Activated CD8-positive, alpha-beta T cell treated with anti-CD3 and anti-CD28 coated beads for 36 hours (primary cell): ENCODE measurements at regions not wholly inside any gene's neighbourhood (a gene's known extent, or its start where the extent isn't known, plus 50 kb on each side); places are given as distances from the start of the nearest gene placed in this dataset.

Source experiments
- ATAC-seq: fragments of 200-7000 bp; cut with Tn5 transposase; one replicate; pipeline ENCODE4 v1.10.0; 2021; ENCODE audit warnings: mild to moderate bottlenecking, moderate library complexity
- CTCF ChIA-PET: fragments of 350-600 bp; sonication (Branson Sonifier 250); formaldehyde crosslinking; loops from one replicate; lab custom pipeline; 2021; ENCODE audit warnings: antibody characterized with exemption; lab: Charles Lee
- POLR2A ChIA-PET: fragments of 350-600 bp; sonication (Branson Sonifier 250); formaldehyde crosslinking; loops from one replicate; lab custom pipeline; 2021; ENCODE audit warnings: antibody characterized with exemption; lab: Charles Lee
- DNase-seq: peaks from one replicate; pipeline ENCODE4 v3.0.0-alpha.2; 2020
- H3K27ac Mint-ChIP-seq: one replicate; pipeline ENCODE4 v1.8.0; 2021; ENCODE audit warnings: mild to moderate bottlenecking, mixed read lengths
- H3K27me3 Mint-ChIP-seq: one replicate; pipeline ENCODE4 v1.8.0; 2021; ENCODE audit warnings: mixed read lengths
- H3K36me3 Mint-ChIP-seq: one replicate; pipeline ENCODE4 v1.8.0; 2021; ENCODE audit warnings: low read depth, mixed read lengths
- H3K4me1 Mint-ChIP-seq: one replicate; pipeline ENCODE4 v1.8.0; 2021; ENCODE audit warnings: low read depth, mixed read lengths
- H3K4me3 Mint-ChIP-seq: one replicate; pipeline ENCODE4 v1.8.0; 2021; ENCODE audit warnings: mild to moderate bottlenecking, moderate library complexity, mixed read lengths
- H3K9me3 Mint-ChIP-seq: one replicate; pipeline ENCODE4 v1.8.0; 2021; ENCODE audit warnings: mixed read lengths
- intact Hi-C: fragments of 100-400 bp; cut with micrococcal nuclease; formaldehyde crosslinking; loops from one replicate; pipeline ENCODE4 v1.10.0; 2022
- TF ChIP-seq, protein P1 (sequence below): fragments of 200-600 bp; IDR thresholded peaks from one replicate; pipeline ENCODE4 v1.8.0; 2022; ENCODE audit warnings: antibody characterized with exemption, mild to moderate bottlenecking

DNA sequence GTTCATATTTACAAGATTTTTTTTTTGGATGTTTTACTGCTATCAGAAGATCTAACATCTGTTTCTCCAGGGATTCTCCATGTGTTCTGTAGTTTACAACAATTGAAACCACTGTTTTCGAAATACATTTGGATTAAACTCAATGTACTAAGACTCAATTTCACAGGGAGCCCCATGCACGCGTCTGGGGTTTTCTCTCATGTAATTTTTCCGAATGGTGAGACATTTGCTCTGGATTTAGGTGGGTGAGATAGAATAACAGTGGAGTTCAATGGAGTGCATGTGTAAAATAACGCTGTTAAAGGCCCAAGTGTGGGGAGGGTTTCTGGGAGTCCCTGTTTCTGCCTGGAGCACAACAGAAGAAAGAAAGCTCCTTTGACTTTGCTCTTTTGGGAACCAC lies 330.3 kb downstream of the TSHZ3 start:
- no peaks in the 10 kb centered on the region for H3K36me3 Mint-ChIP-seq
- no peak overlapping the region for H3K27ac Mint-ChIP-seq
- H3K4me1 Mint-ChIP-seq, result no peaks in the 10 kb centered on the region
- intact Hi-C loops, result no loop called here
- H3K4me3 Mint-ChIP-seq, result no peak overlapping the region
- POLR2A ChIA-PET, result no interaction called here
- no peaks in the 10 kb centered on the region for H3K27me3 Mint-ChIP-seq
- ATAC-seq (no peak), DNase-seq (no peak)
- no peaks in the 10 kb centered on the region for H3K9me3 Mint-ChIP-seq
- CTCF ChIA-PET, result no interaction called here
- TF ChIP-seq, protein P1, sequence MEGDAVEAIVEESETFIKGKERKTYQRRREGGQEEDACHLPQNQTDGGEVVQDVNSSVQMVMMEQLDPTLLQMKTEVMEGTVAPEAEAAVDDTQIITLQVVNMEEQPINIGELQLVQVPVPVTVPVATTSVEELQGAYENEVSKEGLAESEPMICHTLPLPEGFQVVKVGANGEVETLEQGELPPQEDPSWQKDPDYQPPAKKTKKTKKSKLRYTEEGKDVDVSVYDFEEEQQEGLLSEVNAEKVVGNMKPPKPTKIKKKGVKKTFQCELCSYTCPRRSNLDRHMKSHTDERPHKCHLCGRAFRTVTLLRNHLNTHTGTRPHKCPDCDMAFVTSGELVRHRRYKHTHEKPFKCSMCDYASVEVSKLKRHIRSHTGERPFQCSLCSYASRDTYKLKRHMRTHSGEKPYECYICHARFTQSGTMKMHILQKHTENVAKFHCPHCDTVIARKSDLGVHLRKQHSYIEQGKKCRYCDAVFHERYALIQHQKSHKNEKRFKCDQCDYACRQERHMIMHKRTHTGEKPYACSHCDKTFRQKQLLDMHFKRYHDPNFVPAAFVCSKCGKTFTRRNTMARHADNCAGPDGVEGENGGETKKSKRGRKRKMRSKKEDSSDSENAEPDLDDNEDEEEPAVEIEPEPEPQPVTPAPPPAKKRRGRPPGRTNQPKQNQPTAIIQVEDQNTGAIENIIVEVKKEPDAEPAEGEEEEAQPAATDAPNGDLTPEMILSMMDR, result no peak

DNA sequence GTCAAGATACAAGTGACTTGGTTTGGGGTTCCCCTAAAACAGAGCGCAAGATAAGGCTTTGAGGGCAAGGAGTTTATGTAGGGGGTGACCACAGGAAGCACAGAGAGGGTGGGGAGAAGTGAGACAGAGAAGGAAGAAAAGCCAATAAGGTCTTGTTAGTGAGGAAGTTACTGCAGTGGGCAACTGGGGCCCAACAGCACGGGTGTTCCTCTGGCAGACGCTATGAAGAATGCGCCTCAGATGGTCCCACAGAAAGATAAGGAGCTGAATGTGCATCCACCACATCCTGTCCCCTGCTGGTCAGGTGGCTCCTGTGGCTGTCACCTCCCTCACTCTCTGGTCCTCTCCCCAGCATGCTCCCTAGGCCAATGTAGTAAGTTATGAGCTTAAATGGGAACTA lies 333.5 kb downstream of the TSHZ3 start:
- no peak overlapping the region for H3K27ac Mint-ChIP-seq
- POLR2A ChIA-PET, result no interaction called here
- no peak overlapping the region for H3K4me3 Mint-ChIP-seq
- TF ChIP-seq, protein P1, result no peak
- DNase-seq (no peak), ATAC-seq (no peak)
- no peaks in the 10 kb centered on the region for H3K36me3 Mint-ChIP-seq
- CTCF ChIA-PET, result no interaction called here
- intact Hi-C loops, result no loop called here
- H3K27me3 Mint-ChIP-seq, result peaks cover 2% of the 10 kb centered on the region
- H3K9me3 Mint-ChIP-seq, result no peaks in the 10 kb centered on the region
- H3K4me1 Mint-ChIP-seq, result no peaks in the 10 kb centered on the region

DNA sequence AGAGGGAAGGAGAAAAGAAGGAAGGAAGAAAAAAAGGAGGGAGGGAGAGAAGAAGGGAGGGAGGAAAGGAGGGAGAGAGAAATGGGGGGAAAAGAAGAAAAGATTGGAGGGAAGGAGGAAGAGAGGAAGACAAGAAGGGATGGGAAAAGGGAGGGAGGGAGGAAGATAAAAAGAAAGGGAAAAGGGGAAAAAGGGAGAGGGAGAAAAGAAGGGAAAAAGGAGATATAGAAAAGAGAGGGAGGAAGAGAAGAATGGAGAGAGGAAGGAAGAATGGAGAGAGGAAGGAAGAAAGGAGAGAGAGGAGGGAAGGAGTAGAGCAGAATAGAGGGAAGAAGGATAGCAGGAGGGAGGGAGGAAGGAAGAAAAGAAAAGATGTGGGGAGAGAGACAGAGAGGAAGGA lies 334.6 kb downstream of the TSHZ3 start:
- DNase-seq (no peak), ATAC-seq (no peak)
- CTCF ChIA-PET, result no interaction called here
- Mint-ChIP-seq H3K27ac (no peak overlapping the region), H3K4me1 (no peaks in the 10 kb centered on the region), H3K27me3 (peaks cover 2% of the 10 kb centered on the region), H3K4me3 (no peak overlapping the region), H3K36me3 (no peaks in the 10 kb centered on the region), H3K9me3 (no peaks in the 10 kb centered on the region)
- POLR2A ChIA-PET, result no interaction called here
- intact Hi-C loops, result no loop called here
- TF ChIP-seq, protein P1, result no peak

DNA sequence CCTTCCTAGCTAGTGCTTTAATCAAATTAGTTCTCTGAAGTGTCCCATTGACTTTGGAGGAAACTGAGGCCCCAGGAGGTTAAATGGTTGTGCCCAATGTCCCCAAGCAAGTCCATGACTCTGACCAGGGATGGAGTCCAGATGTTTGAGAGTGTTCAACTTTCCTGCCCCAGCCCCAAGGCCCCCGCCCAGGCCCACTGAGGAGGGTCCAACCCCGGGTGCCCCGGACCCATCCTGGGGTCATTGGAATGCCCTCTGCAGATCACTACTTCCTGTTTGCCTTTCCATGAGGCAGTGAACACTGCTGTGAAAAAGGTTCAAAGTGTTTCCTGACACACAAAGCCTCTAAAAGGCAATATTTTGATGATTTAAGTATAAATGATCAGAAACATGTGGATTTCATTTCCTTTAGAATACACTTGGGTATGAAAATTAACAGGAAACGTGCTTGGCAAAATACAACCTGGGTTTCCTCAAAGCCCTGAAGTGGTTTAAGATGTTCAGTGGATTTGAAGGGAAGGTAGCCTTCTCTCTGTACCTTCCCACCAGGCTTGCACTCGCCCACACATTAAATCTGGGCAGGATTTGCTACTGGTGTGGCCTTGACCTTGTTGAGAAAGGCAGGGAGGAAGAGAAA lies 335.7 kb downstream of the TSHZ3 start:
- no peak for DNase-seq
- no peak overlapping the region for H3K4me3 Mint-ChIP-seq
- POLR2A ChIA-PET, result no interaction called here
- H3K27ac Mint-ChIP-seq, result no peak overlapping the region
- CTCF ChIA-PET, result no interaction called here
- no peaks in the 10 kb centered on the region for H3K9me3 Mint-ChIP-seq
- no peaks in the 10 kb centered on the region for H3K36me3 Mint-ChIP-seq
- intact Hi-C loops, result no loop called here
- no peaks in the 10 kb centered on the region for H3K4me1 Mint-ChIP-seq
- TF ChIP-seq, protein P1, result no peak
- peaks cover 2% of the 10 kb centered on the region for H3K27me3 Mint-ChIP-seq
- ATAC-seq, result no peak

DNA sequence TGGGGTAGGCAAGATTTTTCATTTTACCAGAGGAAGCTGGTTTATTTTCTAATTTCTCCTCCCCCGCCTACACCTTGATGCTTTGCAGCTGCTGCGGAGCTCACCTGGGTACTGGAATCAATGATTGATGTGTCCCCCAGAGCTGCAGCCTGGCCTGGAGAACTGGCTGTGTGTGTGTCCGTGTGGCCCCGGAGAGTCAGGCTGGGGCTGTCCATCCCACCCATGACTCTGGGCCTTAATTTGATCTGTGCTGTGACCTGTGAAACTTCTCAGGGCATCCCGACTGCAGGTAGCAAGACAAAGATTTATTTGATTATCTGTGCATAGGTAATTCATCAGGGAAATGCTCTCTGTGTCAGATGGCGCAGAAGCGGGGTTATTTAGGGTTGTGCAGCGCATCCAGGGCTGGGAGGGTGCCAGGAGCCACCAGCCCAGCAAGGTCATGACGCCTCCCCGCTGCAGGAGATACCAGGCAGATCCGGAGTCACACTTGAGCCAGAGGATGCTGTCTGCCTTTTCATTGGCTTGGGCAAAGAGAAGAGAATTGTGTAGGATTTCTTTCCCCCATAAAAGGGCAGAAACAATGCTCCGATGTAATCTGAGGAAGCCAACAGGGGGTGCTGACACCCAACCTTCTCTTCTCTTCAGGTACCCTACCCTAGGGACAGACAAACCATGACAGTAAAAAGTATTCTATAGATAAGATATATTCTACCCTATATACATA lies 346.6 kb downstream of the TSHZ3 start:
- Mint-ChIP-seq H3K4me1 (no peaks in the 10 kb centered on the region), H3K9me3 (peaks cover 5% of the 10 kb centered on the region), H3K27me3 (peaks cover 5% of the 10 kb centered on the region), H3K36me3 (no peaks in the 10 kb centered on the region), H3K4me3 (no peak overlapping the region), H3K27ac (no peak overlapping the region)
- ChIA-PET CTCF (no interaction called here), POLR2A (no interaction called here)
- ATAC-seq (no peak), DNase-seq (no peak)
- TF ChIP-seq, protein P1, result no peak
- intact Hi-C loops, result no loop called here
